Stimulated activated CD4-positive, alpha-beta T cell treated with anti-CD3 and anti-CD28 coated beads, Interleukin-15, amount 100 ng/mL, for 1 hour (primary cell): ENCODE measurements at regions not wholly inside any gene's neighbourhood (a gene's known extent, or its start where the extent isn't known, plus 50 kb on each side); places are given as distances from the start of the nearest gene placed in this dataset.

Source experiments
- DNase-seq, 2 donors: peaks; one replicate each; pipeline ENCODE4 v3.0.0-alpha.2; 2020; ENCODE audit warnings: low read depth in 1 of 2, low spot score in 1 of 2

GRCh38 chr15:96521386-96521785 lies 190.9 kb downstream of the NR2F2 start:
- DNase-seq, result no peak

- no peak for DNase-seq
Observed at GRCh38 chr15:96524676-96525417, 194.3 kb downstream of the NR2F2 start.

- DNase-seq, result no peak
Observed at GRCh38 chr15:96535148-96535547, 204.6 kb downstream of the NR2F2 start.

GRCh38 chr15:96538491-96538890 lies 208.0 kb downstream of the NR2F2 start:
- no peak for DNase-seq

- no peak for DNase-seq
Observed at GRCh38 chr15:96540283-96540682, 209.8 kb downstream of the NR2F2 start.

- DNase-seq, result no peak
Observed at GRCh38 chr15:96542130-96542770, 211.8 kb downstream of the NR2F2 start.

- DNase-seq, result no peak
Observed at GRCh38 chr15:96544162-96544756, 213.8 kb downstream of the NR2F2 start.

GRCh38 chr15:96549136-96549535 lies 218.6 kb downstream of the NR2F2 start:
- no peak for DNase-seq

- no peak for DNase-seq
Observed at GRCh38 chr15:96551196-96551595, 220.7 kb downstream of the NR2F2 start.

GRCh38 chr15:96551722-96552121 lies 221.2 kb downstream of the NR2F2 start:
- DNase-seq, result no peak

GRCh38 chr15:96553006-96553405 lies 222.5 kb downstream of the NR2F2 start:
- DNase-seq, result no peak

GRCh38 chr15:96553451-96553850 lies 223.0 kb downstream of the NR2F2 start:
- no peak for DNase-seq

GRCh38 chr15:96553931-96554330 lies 223.4 kb downstream of the NR2F2 start:
- DNase-seq, result no peak

GRCh38 chr15:96554541-96554940 lies 224.0 kb downstream of the NR2F2 start:
- DNase-seq, result no peak

GRCh38 chr15:96559087-96559486 lies 228.6 kb downstream of the NR2F2 start:
- DNase-seq, result no peak

- DNase-seq, result no peak
Observed at GRCh38 chr15:96559631-96560030, 229.1 kb downstream of the NR2F2 start.

GRCh38 chr15:96560246-96560895 lies 229.9 kb downstream of the NR2F2 start:
- DNase-seq, result no peak

- DNase-seq, result no peak
Observed at GRCh38 chr15:96561593-96561992, 231.1 kb downstream of the NR2F2 start.

- DNase-seq, result no peak
Observed at GRCh38 chr15:96564546-96564945, 234.0 kb downstream of the NR2F2 start.

- DNase-seq, result no peak
Observed at GRCh38 chr15:96565266-96565665, 234.8 kb downstream of the NR2F2 start.

GRCh38 chr15:96574782-96575181 lies 244.3 kb downstream of the NR2F2 start:
- DNase-seq, result no peak

GRCh38 chr15:96576596-96576995 lies 246.1 kb downstream of the NR2F2 start:
- DNase-seq, result no peak
